ENCODE measurements at regions not wholly inside any gene's neighbourhood (a gene's known extent, or its start where the extent isn't known, plus 50 kb on each side); places are given as distances from the start of the nearest gene placed in this dataset.
A peak's percentile ranks its signal among the peaks of the same experiment; 100 is the strongest.
"Not testable (repeated sequence)": the region's sequence is repeated elsewhere in the genome, so short reads cannot be mapped to it uniquely, and the experiment has no call there.

DNA sequence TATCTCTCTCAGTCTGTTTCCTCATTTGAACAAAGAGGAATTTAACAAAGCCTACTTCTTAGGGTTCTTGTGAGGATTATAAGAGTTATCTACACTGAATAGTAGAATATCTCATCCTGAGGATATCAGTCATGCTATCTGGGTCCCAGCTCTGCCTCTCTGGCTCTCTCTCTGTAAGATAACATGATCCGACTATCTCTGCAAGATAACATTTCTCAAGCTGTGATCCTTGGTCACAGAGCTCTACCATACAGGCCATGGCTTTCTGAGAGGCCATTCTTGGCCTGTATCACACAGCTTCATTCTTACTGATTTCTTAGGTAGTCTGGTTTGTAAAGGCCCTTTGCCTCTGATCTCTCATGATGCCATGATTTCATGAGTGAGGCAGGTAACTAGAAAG, 71.0 kb upstream of the TRABD2B start:
- TF ChIP-seq, protein P1, sequence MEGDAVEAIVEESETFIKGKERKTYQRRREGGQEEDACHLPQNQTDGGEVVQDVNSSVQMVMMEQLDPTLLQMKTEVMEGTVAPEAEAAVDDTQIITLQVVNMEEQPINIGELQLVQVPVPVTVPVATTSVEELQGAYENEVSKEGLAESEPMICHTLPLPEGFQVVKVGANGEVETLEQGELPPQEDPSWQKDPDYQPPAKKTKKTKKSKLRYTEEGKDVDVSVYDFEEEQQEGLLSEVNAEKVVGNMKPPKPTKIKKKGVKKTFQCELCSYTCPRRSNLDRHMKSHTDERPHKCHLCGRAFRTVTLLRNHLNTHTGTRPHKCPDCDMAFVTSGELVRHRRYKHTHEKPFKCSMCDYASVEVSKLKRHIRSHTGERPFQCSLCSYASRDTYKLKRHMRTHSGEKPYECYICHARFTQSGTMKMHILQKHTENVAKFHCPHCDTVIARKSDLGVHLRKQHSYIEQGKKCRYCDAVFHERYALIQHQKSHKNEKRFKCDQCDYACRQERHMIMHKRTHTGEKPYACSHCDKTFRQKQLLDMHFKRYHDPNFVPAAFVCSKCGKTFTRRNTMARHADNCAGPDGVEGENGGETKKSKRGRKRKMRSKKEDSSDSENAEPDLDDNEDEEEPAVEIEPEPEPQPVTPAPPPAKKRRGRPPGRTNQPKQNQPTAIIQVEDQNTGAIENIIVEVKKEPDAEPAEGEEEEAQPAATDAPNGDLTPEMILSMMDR (IDR thresholded peaks at IDR 0.05), result no peak
- no peaks in the 10 kb centered on the region for H3K4me1 ChIP-seq

DNA sequence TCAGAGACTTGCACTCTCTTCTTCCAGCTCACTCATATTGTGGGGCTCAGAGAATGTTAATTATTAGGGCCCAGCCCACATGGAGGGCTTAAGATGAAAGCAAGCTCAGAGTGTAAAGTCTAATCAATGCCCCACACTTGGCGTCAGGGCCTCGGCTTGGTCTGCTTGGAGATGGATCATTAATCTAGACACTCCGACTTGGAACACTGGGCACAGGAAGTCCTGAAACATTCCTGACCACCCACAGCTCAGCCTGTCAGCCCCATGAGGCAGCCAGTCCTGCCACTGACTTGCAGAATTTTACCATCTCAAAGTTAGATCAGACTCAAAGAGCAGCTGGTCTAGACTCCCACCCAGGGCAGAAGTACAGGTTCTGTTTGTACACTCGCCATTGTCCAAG, 69.8 kb upstream of the TRABD2B start:
- H3K27me3 ChIP-seq (ENCODE audit: control insufficient read depth, insufficient read depth, low read length), result no peaks in the 10 kb centered on the region
- H3K4me3 ChIP-seq (ENCODE audit: low read depth, low read length), result no peak overlapping the region
- no peak overlapping the region for H2AFZ ChIP-seq
- H3K27ac ChIP-seq, result no peak overlapping the region
- TF ChIP-seq, protein P1 (IDR thresholded peaks at IDR 0.05), result no peak
- no peaks in the 10 kb centered on the region for H3K79me2 ChIP-seq
- no peaks in the 10 kb centered on the region for H3K4me1 ChIP-seq
- H3K4me2 ChIP-seq (ENCODE audit: low read length), result no peak overlapping the region
- H3K36me3 ChIP-seq (ENCODE audit: control insufficient read depth, insufficient read depth, low read length), result no peaks in the 10 kb centered on the region
- H3K9ac ChIP-seq, result no peak overlapping the region
- no peaks in the 10 kb centered on the region for H3K9me3 ChIP-seq (ENCODE audit: control insufficient read depth, low read length)

More for the DNA sequence above, 71.0 kb upstream of the TRABD2B start:
- Histone ChIP-seq H3K4me3 (ENCODE audit: low read depth, low read length) (no peak overlapping the region), H3K4me2 (ENCODE audit: low read length) (no peak overlapping the region), H3K9ac (no peak overlapping the region), H3K27ac (no peak overlapping the region), H2AFZ (no peak overlapping the region), H3K36me3 (ENCODE audit: control insufficient read depth, insufficient read depth, low read length) (no peaks in the 10 kb centered on the region), H3K27me3 (ENCODE audit: control insufficient read depth, insufficient read depth, low read length) (no peaks in the 10 kb centered on the region), H3K79me2 (no peaks in the 10 kb centered on the region), H3K9me3 (ENCODE audit: control insufficient read depth, low read length) (no peaks in the 10 kb centered on the region)

DNA sequence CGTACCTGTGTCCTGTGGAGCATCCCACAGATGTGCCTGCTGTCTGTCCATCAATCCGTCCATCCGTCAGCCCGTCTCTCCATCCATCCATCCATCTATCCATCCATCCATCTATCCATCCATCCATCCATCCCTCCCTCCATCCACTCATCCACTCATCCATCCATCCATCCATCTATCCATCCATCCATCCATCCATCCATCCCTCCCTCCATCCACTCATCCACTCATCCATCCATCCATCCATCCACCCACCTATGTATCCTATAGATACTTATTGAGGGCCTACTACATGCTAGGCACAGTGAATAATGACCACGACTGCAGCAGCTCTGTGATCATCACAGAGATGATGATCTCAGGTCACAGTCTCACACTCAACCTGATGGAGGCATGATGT, 67.5 kb upstream of the TRABD2B start:
- not testable (repeated sequence) for H3K9ac ChIP-seq; H3K79me2 ChIP-seq; H3K27me3 ChIP-seq (ENCODE audit: control insufficient read depth, insufficient read depth, low read length); H3K36me3 ChIP-seq (ENCODE audit: control insufficient read depth, insufficient read depth, low read length); H3K4me3 ChIP-seq (ENCODE audit: low read depth, low read length); H3K4me2 ChIP-seq (ENCODE audit: low read length); H3K9me3 ChIP-seq (ENCODE audit: control insufficient read depth, low read length); H2AFZ ChIP-seq; H3K4me1 ChIP-seq; H3K27ac ChIP-seq

DNA sequence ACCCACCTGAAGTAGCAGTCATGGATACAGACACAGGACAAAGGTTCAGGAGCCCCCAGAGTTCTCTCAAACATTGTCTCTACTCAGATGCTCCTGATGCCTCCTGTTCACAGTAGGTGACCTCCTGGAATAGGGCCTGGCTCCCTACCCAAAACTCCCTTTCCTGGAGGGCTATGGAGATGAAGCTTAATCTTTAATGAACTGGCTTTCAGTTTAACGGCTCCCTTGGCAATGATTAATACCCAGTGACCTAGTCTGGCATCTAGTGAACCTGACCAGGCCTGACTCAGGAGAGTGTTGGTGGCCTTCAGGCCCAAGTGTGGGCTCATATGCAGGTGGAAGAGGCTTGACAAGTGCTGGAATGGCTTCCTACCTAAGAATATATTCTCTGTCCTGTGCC, 65.2 kb upstream of the TRABD2B start:
- Histone ChIP-seq H3K27ac (no peak overlapping the region), H3K79me2 (no peaks in the 10 kb centered on the region), H3K9ac (no peak overlapping the region), H3K36me3 (ENCODE audit: control insufficient read depth, insufficient read depth, low read length) (no peaks in the 10 kb centered on the region), H3K4me2 (ENCODE audit: low read length) (no peak overlapping the region), H2AFZ (no peak overlapping the region), H3K4me1 (no peaks in the 10 kb centered on the region), H3K4me3 (ENCODE audit: low read depth, low read length) (no peak overlapping the region), H3K9me3 (ENCODE audit: control insufficient read depth, low read length) (no peaks in the 10 kb centered on the region), H3K27me3 (ENCODE audit: control insufficient read depth, insufficient read depth, low read length) (no peaks in the 10 kb centered on the region)
- TF ChIP-seq, protein P1 (IDR thresholded peaks at IDR 0.05), result no peak

DNA sequence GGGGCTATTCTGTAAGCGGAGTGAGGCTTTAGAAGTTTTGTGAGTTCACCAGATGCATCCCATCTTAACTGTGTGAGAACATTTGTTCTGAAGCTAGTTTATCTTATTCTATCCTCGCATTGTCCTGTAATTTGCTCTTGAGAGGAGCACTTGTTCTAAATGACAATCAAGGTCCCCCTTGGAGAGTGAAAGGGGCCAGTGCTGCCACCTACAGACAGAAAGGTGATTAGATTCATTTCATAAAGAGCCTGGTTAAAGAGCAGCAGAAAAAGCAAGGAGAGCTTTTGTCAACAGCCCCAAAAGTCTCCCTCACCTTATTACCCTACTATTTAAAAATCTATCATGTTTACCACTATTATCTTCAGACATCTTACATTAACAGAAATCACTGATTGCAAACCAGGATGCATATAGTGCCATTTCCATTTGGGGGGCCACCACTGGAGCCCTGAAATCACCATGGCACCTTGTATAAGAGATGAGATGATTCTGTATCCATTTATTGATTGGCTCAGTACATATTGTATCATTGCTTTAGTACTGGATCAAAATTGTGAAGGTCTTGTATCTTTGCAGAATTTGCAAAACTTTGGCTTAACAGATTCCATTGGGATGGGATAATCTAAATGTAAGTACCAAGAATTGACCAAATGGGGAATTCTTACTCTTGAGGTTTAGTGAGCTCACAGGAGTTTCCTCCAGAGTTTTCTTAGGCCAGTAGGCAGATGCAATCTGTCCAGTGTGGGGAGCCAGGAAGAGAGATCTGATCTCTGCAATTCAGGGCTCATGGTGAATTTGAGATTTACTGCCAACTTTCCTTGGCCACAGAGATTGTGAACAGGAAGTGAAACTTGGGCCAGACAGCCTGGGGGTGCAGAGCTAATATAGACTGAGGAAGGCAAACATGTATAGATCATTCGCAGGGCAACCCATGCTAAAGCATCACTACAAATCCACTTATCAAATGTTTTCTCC, 64.3 kb upstream of the TRABD2B start:
- TF ChIP-seq, protein P1 (IDR thresholded peaks at IDR 0.05), result peak; percentile 57
- no peak overlapping the region for H3K4me2 ChIP-seq (ENCODE audit: low read length)
- no peaks in the 10 kb centered on the region for H3K9me3 ChIP-seq (ENCODE audit: control insufficient read depth, low read length)
- H3K27me3 ChIP-seq (ENCODE audit: control insufficient read depth, insufficient read depth, low read length), result no peaks in the 10 kb centered on the region
- no peaks in the 10 kb centered on the region for H3K79me2 ChIP-seq
- no peak overlapping the region for H3K4me3 ChIP-seq (ENCODE audit: low read depth, low read length)
- H3K27ac ChIP-seq, result no peak overlapping the region
- no peak overlapping the region for H3K9ac ChIP-seq
- no peaks in the 10 kb centered on the region for H3K4me1 ChIP-seq
- H2AFZ ChIP-seq, result no peak overlapping the region
- no peaks in the 10 kb centered on the region for H3K36me3 ChIP-seq (ENCODE audit: control insufficient read depth, insufficient read depth, low read length)
